ENCODE measurements at regions not wholly inside any gene's neighbourhood (a gene's known extent, or its start where the extent isn't known, plus 50 kb on each side); places are given as distances from the start of the nearest gene placed in this dataset.
"Not testable (repeated sequence)": the region's sequence is repeated elsewhere in the genome, so short reads cannot be mapped to it uniquely, and the experiment has no call there.

- DNase-seq (ENCODE audit: low spot score): no peak
These were observed 410.8 kb upstream of the MCTP2 start for GRCh38 chr15:93820566-93820965.

GRCh38 chr15:93819826-93820225 is 411.5 kb upstream of the MCTP2 start:
- no peak for DNase-seq (ENCODE audit: low spot score)

GRCh38 chr15:93816815-93817214 is 414.5 kb upstream of the MCTP2 start:
- no peak for DNase-seq (ENCODE audit: low spot score)

GRCh38 chr15:93811305-93811704 is 420.1 kb upstream of the MCTP2 start:
- no peak for DNase-seq (ENCODE audit: low spot score)

- no peak for DNase-seq (ENCODE audit: low spot score)
These were observed 421.8 kb upstream of the MCTP2 start for GRCh38 chr15:93809516-93809915.

- no peak for DNase-seq (ENCODE audit: low spot score)
These were observed 427.8 kb upstream of the MCTP2 start for GRCh38 chr15:93803421-93804152.

GRCh38 chr15:93801206-93801605 is 430.2 kb upstream of the MCTP2 start:
- DNase-seq (ENCODE audit: low spot score): no peak

- no peak for DNase-seq (ENCODE audit: low spot score)
These were observed 430.6 kb upstream of the MCTP2 start for GRCh38 chr15:93800805-93801204.

GRCh38 chr15:93789441-93789840 is 441.9 kb upstream of the MCTP2 start:
- no peak for DNase-seq (ENCODE audit: low spot score)

GRCh38 chr15:93780073-93780472 is 451.3 kb upstream of the MCTP2 start:
- no peak for DNase-seq (ENCODE audit: low spot score)

GRCh38 chr15:93779341-93779740 is 452.0 kb upstream of the MCTP2 start:
- no peak for DNase-seq (ENCODE audit: low spot score)

- DNase-seq (ENCODE audit: low spot score): no peak
These were observed 459.9 kb upstream of the MCTP2 start for GRCh38 chr15:93771196-93772030.

GRCh38 chr15:93770788-93771187 is 460.6 kb upstream of the MCTP2 start:
- no peak for DNase-seq (ENCODE audit: low spot score)

GRCh38 chr15:93762036-93762435 is 469.3 kb upstream of the MCTP2 start:
- no peak for DNase-seq (ENCODE audit: low spot score)

- no peak for DNase-seq (ENCODE audit: low spot score)
These were observed 471.7 kb upstream of the MCTP2 start for GRCh38 chr15:93759629-93760028.

- no peak for DNase-seq (ENCODE audit: low spot score)
These were observed 472.5 kb upstream of the MCTP2 start for GRCh38 chr15:93758824-93759223.

- no peak for DNase-seq (ENCODE audit: low spot score)
These were observed 482.7 kb upstream of the MCTP2 start for GRCh38 chr15:93748710-93749109.

GRCh38 chr15:93734976-93735375 is 496.4 kb upstream of the MCTP2 start:
- not testable (repeated sequence) for DNase-seq (ENCODE audit: low spot score)

- DNase-seq (ENCODE audit: low spot score): no peak
These were observed 500.6 kb upstream of the MCTP2 start for GRCh38 chr15:93730724-93731123.

GRCh38 chr15:93722165-93722564 is 509.2 kb upstream of the MCTP2 start:
- no peak for DNase-seq (ENCODE audit: low spot score)

- no peak for DNase-seq (ENCODE audit: low spot score)
These were observed 510.8 kb upstream of the MCTP2 start for GRCh38 chr15:93720607-93721006.

GRCh38 chr15:93719921-93720351 is 511.4 kb upstream of the MCTP2 start:
- no peak for DNase-seq (ENCODE audit: low spot score)

- DNase-seq (ENCODE audit: low spot score): no peak
These were observed 514.6 kb upstream of the MCTP2 start for GRCh38 chr15:93716615-93717231.

Measured in activated CD4-positive, alpha-beta T cell treated with anti-CD3 and anti-CD28 coated beads, Interleukin-2, Interleukin-4, amounts not matched to agents 100 ng/mL and 50 ng/mL, durations not matched to agents 16 hours and 8 hours (primary cell).